ENCODE measurements at regions not wholly inside any gene's neighbourhood (a gene's known extent, or its start where the extent isn't known, plus 50 kb on each side); places are given as distances from the start of the nearest gene placed in this dataset.
A peak's percentile ranks its signal among the peaks of the same experiment; 100 is the strongest.
"Not testable (repeated sequence)": the region's sequence is repeated elsewhere in the genome, so short reads cannot be mapped to it uniquely, and the experiment has no call there.

DNA sequence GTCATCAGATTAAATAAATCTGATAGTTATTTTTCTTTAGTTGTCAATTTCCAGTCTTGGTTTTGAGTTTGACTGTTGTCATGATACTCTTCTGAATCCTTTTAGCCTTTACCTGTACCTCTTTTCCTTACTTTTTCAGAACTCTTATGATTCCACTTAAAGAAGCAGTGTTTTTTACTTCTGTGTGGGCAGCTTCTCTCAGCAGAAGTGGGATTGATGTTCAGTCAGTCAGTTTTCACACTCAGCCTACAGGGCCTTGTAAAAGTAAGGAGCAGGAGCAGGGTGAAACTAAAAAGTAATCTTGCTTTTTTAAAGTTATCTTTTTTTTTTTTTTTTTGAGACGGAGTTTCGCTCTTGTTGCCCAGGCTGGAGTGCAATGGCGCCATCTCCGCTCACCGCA lies 75.1 kb downstream of the HAUS1 start:
- DNase-seq (ENCODE audit: low read depth): no peak

DNA sequence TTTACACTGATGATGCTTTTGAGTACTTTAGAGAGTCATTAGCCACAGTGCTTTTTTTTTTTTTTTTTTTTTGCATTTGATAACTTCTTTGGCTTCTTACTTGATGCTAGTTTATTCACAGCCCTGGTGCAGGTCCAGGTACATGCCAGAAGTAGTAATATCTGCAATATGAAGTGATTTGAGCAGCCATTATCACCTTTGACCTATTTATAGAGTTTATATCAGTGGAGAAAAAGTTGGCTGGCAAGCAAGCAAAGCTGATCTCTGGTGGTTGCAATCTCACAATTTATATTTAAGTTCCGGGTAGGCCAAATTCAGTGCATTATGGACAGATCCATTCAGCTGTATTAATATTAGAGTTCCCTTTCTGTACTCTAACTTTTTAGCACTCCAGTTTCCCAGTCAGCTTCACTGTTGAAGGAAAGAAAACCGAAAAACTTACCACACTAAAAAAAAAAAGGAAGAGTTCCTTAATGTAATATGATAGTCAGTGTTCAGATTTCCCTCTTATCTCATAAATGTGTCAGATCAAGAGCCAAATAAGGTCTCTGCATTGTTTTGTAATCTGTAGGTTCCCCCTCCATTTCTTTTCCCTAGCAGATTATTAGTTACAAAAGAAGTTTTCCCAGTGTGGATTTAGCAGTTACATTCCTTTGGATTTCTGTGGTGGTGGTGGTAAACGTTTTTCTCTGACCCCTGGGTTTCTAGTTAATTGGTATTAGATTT lies 78.6 kb downstream of the HAUS1 start:
- DNase-seq (ENCODE audit: low read depth): no peak

GRCh38 chr18:46184296-46184695 lies 80.1 kb downstream of the HAUS1 start:
- not testable (repeated sequence) for DNase-seq (ENCODE audit: low read depth)

- DNase-seq (ENCODE audit: low read depth): no peak
These were observed 80.5 kb downstream of the HAUS1 start for GRCh38 chr18:46184727-46185126.

- DNase-seq (ENCODE audit: low read depth): no peak
These were observed 86.5 kb downstream of the HAUS1 start for GRCh38 chr18:46190667-46191066.

DNA sequence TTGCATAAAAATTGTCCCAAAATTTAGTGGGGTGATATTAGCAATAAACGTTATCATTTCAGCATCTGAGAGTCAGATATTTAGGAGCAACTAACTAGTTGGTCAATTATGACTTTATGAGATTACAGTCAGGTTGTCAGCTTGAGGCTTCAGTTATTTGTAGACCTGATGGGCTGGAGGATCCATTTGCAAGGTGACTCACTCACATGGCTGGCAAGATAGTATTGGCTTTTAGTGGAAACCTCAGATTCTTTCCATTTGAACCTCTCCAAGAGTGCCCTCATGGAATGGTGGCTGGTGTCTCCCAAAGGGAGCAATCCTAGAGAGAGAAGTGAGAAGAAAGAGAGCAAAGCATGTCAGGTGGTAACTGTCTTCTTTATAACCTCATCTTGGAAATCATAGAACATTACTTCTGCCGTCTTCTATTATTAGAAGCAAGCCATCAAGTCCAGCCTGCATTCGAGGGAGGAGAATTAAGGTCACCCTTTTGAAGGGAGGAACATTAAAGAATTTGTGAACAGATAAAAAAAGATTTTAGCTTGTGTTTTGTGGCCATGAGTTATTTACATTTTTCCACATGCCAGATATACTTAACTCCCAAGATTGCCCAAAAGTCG lies 92.5 kb downstream of the HAUS1 start:
- no peak for DNase-seq (ENCODE audit: low read depth)

DNA sequence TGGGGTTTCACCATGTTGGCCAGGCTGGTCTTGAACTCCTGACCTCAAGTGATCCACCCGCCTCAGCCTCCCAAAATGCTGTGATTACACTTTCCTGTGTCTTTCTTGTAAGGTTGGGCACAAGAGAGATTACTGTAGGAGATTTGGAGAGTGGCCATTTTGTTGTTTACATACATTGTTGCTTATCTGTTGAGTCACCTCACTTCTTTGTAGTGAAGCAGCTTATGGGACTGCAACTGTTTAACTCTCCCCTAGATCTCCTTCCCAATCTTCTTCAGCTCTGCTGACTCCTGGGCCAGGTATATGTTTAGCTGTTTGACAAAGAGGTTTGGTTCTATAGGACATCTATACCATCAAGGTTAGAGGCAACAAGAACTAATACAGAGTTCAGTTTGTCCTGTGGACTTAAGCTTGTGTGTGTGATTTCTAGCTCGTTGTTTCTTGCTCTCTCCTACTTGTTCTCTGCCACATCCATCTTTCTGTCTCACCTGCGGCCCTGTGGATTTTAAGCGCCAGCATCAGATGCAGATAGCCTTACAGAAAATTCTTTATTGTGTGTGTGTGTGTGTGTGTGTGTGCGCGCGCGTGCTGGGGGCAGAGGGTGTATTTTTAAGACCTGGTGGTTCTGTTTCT lies 95.4 kb downstream of the HAUS1 start:
- DNase-seq (ENCODE audit: low read depth): peak; percentile 39

- not testable (repeated sequence) for DNase-seq (ENCODE audit: low read depth)
These were observed 96.2 kb downstream of the HAUS1 start for GRCh38 chr18:46200178-46201055.

DNA sequence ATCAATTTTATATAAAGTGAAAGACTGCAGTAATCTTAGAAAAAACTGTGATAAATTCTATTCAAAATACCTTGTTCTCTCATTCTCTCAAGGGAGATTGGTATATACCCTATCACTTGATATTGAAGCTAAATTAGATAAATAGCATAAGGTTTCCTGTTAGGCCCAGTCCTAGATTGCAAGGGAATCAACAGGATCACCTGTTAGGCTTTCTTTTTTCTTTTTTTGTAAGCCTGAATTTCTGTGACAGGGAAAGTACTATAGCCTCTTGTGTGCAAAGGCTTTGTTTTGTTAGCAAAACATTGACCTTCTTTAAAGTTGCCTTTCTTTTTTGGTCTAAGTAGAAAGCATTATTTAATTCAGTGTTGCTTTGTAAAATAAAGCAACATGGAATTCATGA lies 100.0 kb downstream of the HAUS1 start:
- DNase-seq (ENCODE audit: low read depth): no peak

GRCh38 chr18:46207985-46208384 lies 103.8 kb downstream of the HAUS1 start:
- no peak for DNase-seq (ENCODE audit: low read depth)

- DNase-seq (ENCODE audit: low read depth): no peak
These were observed 105.0 kb downstream of the HAUS1 start for GRCh38 chr18:46209161-46209560.

DNA sequence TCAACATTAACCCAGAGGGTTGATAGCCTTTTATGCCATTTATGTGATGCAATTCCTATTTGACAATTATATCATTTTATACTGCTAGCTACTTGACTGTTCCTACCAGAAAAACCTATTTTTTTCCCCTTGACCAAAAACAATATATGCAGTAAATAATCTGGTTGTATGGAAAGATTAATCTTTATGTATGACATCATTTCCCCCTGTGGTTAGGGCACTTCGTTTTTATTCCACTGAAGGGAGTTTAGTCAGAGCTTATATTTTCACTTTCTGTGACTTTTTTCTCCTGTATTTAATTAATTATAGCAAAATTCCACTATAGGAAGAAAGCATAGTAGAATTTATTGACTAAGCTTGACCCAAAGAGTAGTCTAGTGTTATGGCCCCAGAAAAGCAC lies 107.6 kb downstream of the HAUS1 start:
- no peak for DNase-seq (ENCODE audit: low read depth)

GRCh38 chr18:46212398-46212797 lies 108.2 kb downstream of the HAUS1 start:
- no peak for DNase-seq (ENCODE audit: low read depth)

GRCh38 chr18:46213295-46213694 lies 109.1 kb downstream of the HAUS1 start:
- DNase-seq (ENCODE audit: low read depth): no peak

GRCh38 chr18:46214435-46214834 lies 110.2 kb downstream of the HAUS1 start:
- DNase-seq (ENCODE audit: low read depth): no peak

DNA sequence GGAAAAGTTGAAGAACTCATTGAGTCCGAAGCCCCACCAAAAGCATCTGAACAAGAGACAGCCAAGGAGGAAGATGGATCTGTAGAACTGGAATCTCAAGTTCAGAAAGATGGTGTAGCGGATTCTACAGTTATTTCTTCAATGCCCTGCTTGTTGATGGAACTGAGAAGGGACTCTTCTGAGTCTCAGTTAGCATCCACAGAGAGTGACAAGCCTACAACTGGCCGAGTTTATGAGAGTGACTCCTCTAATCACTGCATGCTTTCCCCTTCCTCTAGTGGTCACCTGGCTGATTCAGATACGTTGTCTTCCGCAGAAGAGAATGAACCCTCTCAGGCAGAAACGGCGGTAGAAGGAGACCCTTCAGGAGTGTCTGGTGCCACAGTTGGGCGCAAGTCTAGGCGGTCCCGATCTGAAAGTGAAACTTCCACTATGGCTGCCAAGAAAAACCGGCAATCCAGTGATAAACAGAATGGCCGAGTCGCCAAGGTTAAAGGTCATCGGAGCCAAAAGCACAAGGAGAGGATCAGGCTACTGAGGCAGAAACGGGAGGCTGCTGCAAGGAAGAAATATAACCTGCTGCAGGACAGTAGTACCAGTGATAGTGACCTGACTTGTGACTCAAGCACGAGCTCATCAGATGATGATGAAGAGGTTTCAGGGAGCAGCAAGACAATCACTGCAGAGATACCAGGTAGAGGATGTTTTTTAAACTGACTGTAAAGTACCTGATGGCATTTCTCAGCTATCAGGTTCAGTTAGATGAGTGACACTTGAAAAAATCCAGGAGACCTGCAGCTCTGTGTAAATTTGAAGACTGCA lies 111.9 kb downstream of the HAUS1 start:
- no peak for DNase-seq (ENCODE audit: low read depth)

DNA sequence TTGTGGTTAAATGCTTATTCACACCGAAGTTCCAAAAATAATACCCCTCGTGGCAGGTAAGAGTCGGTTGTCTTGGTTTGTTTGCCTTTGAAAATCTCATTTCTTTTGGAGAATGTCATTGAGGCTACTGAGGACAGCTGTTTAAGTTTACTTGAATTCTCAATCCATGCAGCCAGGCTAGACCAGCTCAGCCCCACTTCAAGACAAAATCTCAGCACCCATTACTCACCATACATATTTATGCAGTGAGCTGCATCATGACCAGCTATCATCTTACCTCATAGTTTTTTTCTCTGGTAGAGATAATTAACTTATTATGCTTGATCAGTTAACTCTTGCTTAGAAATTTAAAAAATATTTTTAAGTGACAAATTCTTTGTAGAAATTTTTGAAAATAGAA lies 115.9 kb downstream of the HAUS1 start:
- DNase-seq (ENCODE audit: low read depth): peak; percentile 61

DNA sequence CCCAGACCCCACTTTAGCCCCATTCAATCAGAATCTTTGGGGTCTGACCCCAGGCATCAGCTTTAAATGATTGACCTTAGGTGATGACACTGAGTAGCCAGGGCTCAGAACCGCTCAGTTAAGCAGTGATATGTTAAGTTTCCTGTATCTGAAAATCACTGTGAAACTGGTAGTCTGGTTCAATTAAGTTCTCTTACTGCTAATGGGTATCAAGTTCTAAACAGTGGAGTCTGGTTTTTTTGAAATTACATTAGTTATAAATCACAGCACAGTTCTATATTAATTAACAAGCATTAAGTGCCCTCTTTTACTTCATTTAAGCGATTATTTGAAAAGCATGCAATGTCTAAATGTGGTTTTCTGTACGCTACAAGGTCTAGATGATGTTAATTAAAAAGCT lies 117.9 kb downstream of the HAUS1 start:
- DNase-seq (ENCODE audit: low read depth): no peak

DNA sequence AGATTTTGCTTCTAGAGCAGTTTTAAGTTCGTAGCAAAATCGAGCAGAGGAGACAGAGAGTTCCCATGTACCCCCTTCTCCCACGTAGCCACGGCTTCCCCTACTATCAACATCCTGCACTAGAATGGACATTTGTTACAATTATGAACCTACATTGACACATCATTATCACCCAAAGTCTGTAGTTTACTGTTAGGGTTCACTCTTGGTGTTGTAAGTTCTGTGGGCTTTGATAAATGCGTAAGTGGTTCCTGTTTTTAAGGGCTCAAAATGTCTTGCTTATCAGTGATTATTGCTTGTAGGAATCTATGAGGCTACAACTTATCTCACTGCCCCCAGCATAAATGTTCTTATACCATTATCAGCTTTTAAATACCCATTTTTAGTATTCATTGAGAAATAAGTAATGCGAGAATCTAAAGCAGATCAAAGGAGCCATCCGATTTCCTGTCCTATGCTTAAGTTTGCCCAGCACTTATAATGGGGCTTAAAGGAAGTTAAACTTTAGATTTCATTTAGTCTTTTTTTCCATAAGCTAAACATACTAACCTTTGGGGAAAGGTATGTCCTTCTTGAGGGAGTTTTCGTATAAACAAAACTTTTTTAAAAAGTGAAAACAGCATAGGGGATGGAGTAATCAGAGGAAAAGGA lies 118.7 kb downstream of the HAUS1 start:
- DNase-seq (ENCODE audit: low read depth): no peak

DNA sequence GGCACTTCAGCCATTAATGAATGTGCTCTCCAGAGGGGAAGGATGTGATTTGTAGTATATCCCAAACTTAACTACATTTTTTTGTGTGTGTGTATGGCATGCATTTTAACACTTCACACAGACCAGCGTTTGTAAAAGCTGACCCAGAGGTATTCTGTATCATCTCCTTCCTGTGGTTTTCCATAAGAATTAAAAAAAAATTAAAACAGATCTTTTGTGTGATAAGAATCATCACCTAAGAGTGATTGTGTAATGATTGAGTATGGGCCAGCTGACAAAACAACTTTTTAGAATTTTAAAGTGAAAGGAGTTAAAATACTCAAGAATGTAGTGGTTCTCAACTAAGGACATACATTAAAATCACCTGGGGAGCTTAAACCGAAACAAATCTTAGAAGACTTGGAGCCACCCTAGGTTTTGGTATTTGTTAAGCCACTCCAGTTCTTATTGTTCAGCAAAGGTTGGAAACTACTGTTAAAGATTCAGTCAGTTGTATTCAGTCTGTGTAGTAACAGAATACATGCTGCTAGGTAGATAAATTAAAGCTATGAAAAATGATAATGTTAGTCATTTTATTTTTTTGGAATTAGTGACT lies 120.1 kb downstream of the HAUS1 start:
- DNase-seq (ENCODE audit: low read depth): no peak

DNA sequence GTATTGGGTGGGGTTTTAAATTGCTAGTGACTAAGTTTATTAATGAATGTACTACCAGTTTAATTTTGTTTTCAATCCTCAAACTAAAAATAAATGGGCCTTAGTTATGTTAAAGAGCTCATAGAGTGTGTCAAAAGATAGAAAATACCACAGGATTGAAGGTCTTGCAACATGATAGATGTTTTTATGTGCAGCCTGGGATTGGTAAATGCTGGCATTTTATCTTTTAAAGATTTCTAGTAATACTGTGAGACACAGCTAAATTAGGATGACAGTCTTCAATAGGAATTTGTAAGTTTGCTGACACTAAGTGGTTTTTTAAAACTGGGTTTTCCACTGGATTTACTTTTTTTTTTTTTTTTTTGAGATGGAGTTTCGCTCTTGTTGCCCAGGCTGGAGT lies 122.3 kb downstream of the HAUS1 start:
- peak; percentile 50 for DNase-seq (ENCODE audit: low read depth)
